Activated naive CD8-positive, alpha-beta T cell treated with anti-CD3 and anti-CD28 coated beads for 36 hours (primary cell): ENCODE measurements at regions not wholly inside any gene's neighbourhood (a gene's known extent, or its start where the extent isn't known, plus 50 kb on each side); places are given as distances from the start of the nearest gene placed in this dataset.
"Not testable (repeated sequence)": the region's sequence is repeated elsewhere in the genome, so short reads cannot be mapped to it uniquely, and the experiment has no call there.

ENCODE experiments used
- DNase-seq: peaks from one replicate; pipeline ENCODE4 v3.0.0; 2021
- H3K27ac Mint-ChIP-seq: one replicate; pipeline ENCODE4 v1.8.0; 2022; ENCODE audit warnings: mild to moderate bottlenecking, moderate library complexity, mixed read lengths
- H3K27me3 Mint-ChIP-seq: one replicate; pipeline ENCODE4 v1.8.0; 2022; ENCODE audit warnings: mild to moderate bottlenecking, mixed read lengths
- H3K36me3 Mint-ChIP-seq: one replicate; pipeline ENCODE4 v1.8.0; 2021; ENCODE audit warnings: mild to moderate bottlenecking, mixed read lengths
- H3K4me1 Mint-ChIP-seq: one replicate; pipeline ENCODE4 v1.8.0; 2021; ENCODE audit warnings: mixed read lengths
- H3K4me3 Mint-ChIP-seq: one replicate; pipeline ENCODE4 v1.8.0; 2022; ENCODE audit warnings: mild to moderate bottlenecking, moderate library complexity, mixed read lengths
- H3K9me3 Mint-ChIP-seq: one replicate; pipeline ENCODE4 v1.8.0; 2022; ENCODE audit warnings: mixed read lengths

DNA sequence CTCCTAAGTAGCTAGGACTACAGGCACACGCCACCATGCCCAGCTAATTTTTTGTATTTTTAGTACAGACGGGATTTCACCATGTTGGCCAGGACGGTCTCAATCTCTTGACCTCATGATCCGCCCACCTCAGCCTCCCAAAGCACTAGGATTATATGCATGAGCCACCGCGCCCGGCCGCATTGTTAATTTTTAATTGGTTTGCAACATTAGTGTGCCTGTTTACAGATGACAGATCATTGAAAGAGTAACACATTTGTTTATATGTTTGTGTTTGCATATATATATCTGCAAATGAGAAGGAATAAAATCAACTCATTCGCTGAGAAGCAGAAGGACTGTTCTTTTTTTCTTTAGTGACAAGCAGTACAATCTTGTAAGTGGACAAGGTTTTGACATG lies 152.2 kb upstream of the FNDC3A start:
- Mint-ChIP-seq H3K4me1 (peaks cover 14% of the 10 kb centered on the region), H3K9me3 (peaks cover 16% of the 10 kb centered on the region)
- not testable (repeated sequence) for H3K27me3 Mint-ChIP-seq, DNase-seq, H3K4me3 Mint-ChIP-seq, H3K36me3 Mint-ChIP-seq, H3K27ac Mint-ChIP-seq

DNA sequence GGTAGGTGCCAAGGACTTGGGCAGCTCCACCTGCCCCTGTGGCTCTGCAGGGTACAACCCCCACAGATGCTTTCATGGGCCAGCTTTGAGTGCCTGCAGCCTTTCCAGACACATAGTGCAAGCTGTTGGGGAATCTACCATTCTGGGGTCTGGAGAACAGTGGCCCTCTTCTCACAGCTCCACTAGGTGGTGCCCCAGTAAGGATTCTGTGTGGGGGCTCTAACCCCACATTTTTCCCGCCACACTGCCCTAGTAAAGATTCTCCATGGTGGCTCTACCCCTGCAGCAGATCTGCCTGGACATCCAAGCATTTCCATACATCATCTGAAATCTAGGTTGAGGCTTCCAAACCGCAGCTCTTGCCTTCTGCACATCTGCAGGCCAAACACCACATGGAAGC lies 149.7 kb upstream of the FNDC3A start:
- no peak overlapping the region for H3K27ac Mint-ChIP-seq
- H3K4me1 Mint-ChIP-seq: peaks cover 34% of the 10 kb centered on the region
- no peak for DNase-seq
- H3K36me3 Mint-ChIP-seq: peaks cover 8% of the 10 kb centered on the region
- peaks cover 16% of the 10 kb centered on the region for H3K9me3 Mint-ChIP-seq
- no peak overlapping the region for H3K4me3 Mint-ChIP-seq
- peaks cover 4% of the 10 kb centered on the region for H3K27me3 Mint-ChIP-seq

- H3K36me3 Mint-ChIP-seq: peaks cover 14% of the 10 kb centered on the region
- H3K4me3 Mint-ChIP-seq, DNase-seq, H3K27me3 Mint-ChIP-seq: not testable (repeated sequence)
- peaks cover 22% of the 10 kb centered on the region for H3K9me3 Mint-ChIP-seq
- peaks cover 41% of the 10 kb centered on the region for H3K4me1 Mint-ChIP-seq
- H3K27ac Mint-ChIP-seq: peak overlapping the region; percentile 82
Measured at GRCh38 chr13:48826922-48827454, 148.7 kb upstream of the FNDC3A start.

DNA sequence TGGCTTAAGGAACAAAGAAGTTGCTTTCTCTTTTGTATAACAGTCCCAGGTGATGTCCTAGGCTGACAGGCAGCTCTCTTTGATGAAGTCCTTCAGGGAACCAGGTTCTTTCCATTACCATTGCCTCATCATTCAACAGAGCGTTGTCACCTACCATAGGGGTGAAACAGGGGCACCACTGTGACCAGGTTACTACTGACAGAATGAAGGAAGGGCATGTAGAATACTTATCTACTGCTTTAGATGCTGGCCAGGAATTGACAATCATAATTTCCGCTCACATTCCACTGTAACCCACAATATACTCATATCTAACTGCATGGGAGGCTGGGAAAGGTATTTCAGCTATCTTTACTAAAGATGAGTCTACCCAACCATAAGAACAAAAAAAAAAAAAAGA lies 148.0 kb upstream of the FNDC3A start:
- peak overlapping the region; percentile 82 for H3K27ac Mint-ChIP-seq
- peaks cover 20% of the 10 kb centered on the region for H3K36me3 Mint-ChIP-seq
- H3K4me1 Mint-ChIP-seq: peaks cover 41% of the 10 kb centered on the region
- H3K9me3 Mint-ChIP-seq: peaks cover 22% of the 10 kb centered on the region
- H3K4me3 Mint-ChIP-seq: no peak overlapping the region
- peak; percentile 21 for DNase-seq
- H3K27me3 Mint-ChIP-seq: peaks cover 4% of the 10 kb centered on the region

DNA sequence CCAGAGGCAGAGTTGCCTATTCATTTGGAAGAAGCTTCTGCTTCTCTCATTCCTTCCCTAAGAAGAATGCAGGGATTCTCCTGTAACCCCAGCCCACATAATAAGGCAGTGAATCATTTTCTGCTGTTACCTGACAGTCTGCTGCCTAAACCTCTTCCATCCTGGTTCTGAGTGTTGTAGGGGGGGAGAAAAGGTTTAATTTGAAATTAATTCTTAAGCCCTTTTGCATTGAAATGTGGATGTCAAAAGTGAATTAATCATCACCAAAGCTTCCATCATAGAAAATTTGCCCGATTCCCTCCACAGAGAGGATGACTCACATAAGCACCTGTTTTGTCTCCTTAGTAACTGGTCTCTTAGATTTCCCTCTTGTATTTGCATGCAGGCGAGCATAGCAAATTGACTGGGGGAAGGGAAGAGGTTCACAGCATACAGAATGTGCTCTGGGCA lies 146.7 kb upstream of the FNDC3A start:
- peak; percentile 24 for DNase-seq
- Mint-ChIP-seq H3K9me3 (peaks cover 22% of the 10 kb centered on the region), H3K27ac (peak overlapping the region; percentile 75), H3K4me1 (peaks cover 41% of the 10 kb centered on the region), H3K4me3 (peak overlapping the region; percentile 11), H3K27me3 (no peaks in the 10 kb centered on the region), H3K36me3 (peaks cover 20% of the 10 kb centered on the region)

- Mint-ChIP-seq H3K36me3 (peaks cover 20% of the 10 kb centered on the region), H3K9me3 (peaks cover 22% of the 10 kb centered on the region), H3K4me1 (peaks cover 41% of the 10 kb centered on the region), H3K27me3 (no peaks in the 10 kb centered on the region), H3K27ac (peak overlapping the region; percentile 75), H3K4me3 (peak overlapping the region; percentile 26)
- DNase-seq: no peak
Measured at GRCh38 chr13:48829536-48829935, 146.2 kb upstream of the FNDC3A start.

DNA sequence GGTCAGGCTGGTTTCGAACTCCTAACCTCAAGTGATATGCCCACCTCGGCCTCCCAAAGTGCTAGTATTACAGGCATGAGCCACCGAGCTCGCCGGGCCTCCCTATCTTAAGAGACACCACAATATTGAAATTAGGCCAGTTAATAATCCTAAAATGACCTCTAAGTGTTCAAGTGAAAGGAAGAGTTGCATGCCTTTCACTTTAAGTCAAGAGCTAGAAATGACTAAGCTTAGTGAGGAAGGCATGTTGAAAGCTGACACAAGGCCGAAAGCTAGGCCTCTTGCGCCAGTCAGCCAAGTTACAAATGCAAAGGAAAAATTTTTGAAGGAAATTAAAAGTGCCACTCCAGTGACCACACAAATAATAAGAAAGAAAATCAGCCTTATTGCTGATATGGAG lies 144.5 kb upstream of the FNDC3A start:
- H3K27me3 Mint-ChIP-seq: no peaks in the 10 kb centered on the region
- H3K4me3 Mint-ChIP-seq: no peak overlapping the region
- H3K4me1 Mint-ChIP-seq: peaks cover 41% of the 10 kb centered on the region
- peak overlapping the region; percentile 38 for H3K27ac Mint-ChIP-seq
- DNase-seq: no peak
- H3K9me3 Mint-ChIP-seq: peaks cover 25% of the 10 kb centered on the region
- H3K36me3 Mint-ChIP-seq: peaks cover 23% of the 10 kb centered on the region

DNA sequence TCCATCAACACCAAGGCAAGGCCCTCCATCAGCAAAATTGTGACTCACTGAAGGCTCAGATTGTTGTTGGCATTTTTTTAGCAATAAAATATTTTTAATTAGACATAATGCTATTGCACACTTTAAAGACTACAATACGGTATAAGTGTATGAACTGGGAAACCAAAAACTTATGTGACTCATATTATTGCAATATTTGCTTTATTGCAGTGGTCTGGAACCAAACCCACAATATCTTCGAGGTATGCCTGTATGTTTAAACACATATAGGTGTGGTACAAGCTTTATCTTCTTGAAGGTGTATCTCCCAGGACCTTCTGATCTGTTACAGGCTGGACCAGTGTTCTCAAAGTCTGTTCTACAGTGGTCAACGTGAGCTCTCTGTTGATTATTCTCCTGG lies 142.3 kb upstream of the FNDC3A start:
- Mint-ChIP-seq H3K9me3 (peaks cover 10% of the 10 kb centered on the region), H3K27ac (no peak overlapping the region), H3K4me1 (peaks cover 28% of the 10 kb centered on the region), H3K36me3 (peaks cover 15% of the 10 kb centered on the region), H3K4me3 (no peak overlapping the region), H3K27me3 (no peaks in the 10 kb centered on the region)
- no peak for DNase-seq

DNA sequence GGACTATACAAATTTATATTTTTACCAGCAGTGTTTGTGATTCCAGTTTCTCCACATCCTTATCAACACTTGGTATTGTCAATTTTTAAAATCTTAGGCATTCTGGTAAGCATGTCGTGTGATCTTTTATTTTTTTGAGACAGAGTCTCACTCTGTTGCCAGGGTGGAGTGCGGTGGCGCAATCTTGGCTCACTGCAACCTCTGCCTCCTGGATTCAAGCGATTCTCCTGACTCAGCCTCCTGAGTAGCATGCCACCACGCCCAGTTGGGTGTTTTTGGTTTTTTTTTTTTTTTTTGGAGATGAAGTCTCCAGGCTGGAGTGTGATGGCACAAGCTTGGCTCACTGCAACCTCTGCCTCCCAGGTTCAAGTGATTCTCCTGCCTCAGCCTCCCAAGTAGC lies 140.4 kb upstream of the FNDC3A start:
- peaks cover 10% of the 10 kb centered on the region for H3K9me3 Mint-ChIP-seq
- peaks cover 15% of the 10 kb centered on the region for H3K36me3 Mint-ChIP-seq
- not testable (repeated sequence) for H3K4me1 Mint-ChIP-seq, H3K27ac Mint-ChIP-seq, H3K27me3 Mint-ChIP-seq, H3K4me3 Mint-ChIP-seq, DNase-seq

- Mint-ChIP-seq H3K4me3 (no peak overlapping the region), H3K4me1 (no peaks in the 10 kb centered on the region), H3K27ac (no peak overlapping the region), H3K27me3 (peaks cover 8% of the 10 kb centered on the region), H3K36me3 (peaks cover 3% of the 10 kb centered on the region), H3K9me3 (peaks cover 5% of the 10 kb centered on the region)
- no peak for DNase-seq
Measured at GRCh38 chr13:48838193-48838973, 137.3 kb upstream of the FNDC3A start.

DNA sequence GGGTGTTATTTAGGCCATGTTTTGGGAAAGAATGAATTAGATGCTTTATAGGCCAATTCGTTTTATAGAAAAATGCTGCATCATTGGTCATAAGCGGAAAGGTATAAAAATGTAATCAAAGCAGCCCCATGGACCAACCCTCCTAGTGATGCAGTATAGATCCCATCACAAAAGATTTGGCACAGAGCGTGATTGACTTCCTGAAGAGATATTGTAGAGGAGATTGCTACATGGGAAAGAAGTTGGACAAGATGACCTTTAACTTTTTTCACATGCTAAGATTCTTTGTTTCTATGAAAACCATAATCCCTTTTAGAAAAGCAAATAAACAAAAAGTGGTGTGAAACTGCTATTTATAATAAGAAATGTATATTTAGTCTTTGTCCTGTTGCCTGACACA lies 136.5 kb upstream of the FNDC3A start:
- Mint-ChIP-seq H3K4me1 (peaks cover 2% of the 10 kb centered on the region), H3K36me3 (peaks cover 3% of the 10 kb centered on the region), H3K27ac (no peak overlapping the region)

GRCh38 chr13:48840366-48840765 lies 135.3 kb upstream of the FNDC3A start:
- Mint-ChIP-seq H3K9me3 (peaks cover 3% of the 10 kb centered on the region), H3K27ac (no peak overlapping the region), H3K27me3 (peaks cover 8% of the 10 kb centered on the region), H3K4me3 (no peak overlapping the region), H3K36me3 (peaks cover 3% of the 10 kb centered on the region), H3K4me1 (peaks cover 2% of the 10 kb centered on the region)
- DNase-seq: no peak

More for the DNA sequence above, 136.5 kb upstream of the FNDC3A start:
- Mint-ChIP-seq H3K4me3 (no peak overlapping the region), H3K9me3 (peaks cover 5% of the 10 kb centered on the region), H3K27me3 (peaks cover 8% of the 10 kb centered on the region)
- DNase-seq: no peak

DNA sequence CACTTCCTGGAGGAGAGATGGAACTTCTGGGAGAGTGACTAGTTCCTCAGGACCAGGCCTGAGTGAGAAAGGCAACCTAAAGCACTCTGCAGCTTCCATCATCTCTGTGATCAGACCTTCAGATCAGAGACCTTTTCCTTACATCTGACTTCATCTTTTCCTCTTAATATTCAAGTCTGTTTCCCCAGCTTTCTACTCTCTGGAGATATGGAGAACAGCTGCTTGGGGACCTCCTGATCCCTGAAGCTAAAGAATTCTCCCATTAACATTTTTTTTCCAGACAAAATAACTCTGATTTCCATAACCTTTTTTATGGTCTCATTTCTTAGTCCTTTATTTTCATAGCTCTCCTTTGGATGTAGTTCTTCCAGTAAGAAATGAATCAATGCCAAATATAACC lies 133.4 kb upstream of the FNDC3A start:
- peaks cover 8% of the 10 kb centered on the region for H3K27me3 Mint-ChIP-seq

DNA sequence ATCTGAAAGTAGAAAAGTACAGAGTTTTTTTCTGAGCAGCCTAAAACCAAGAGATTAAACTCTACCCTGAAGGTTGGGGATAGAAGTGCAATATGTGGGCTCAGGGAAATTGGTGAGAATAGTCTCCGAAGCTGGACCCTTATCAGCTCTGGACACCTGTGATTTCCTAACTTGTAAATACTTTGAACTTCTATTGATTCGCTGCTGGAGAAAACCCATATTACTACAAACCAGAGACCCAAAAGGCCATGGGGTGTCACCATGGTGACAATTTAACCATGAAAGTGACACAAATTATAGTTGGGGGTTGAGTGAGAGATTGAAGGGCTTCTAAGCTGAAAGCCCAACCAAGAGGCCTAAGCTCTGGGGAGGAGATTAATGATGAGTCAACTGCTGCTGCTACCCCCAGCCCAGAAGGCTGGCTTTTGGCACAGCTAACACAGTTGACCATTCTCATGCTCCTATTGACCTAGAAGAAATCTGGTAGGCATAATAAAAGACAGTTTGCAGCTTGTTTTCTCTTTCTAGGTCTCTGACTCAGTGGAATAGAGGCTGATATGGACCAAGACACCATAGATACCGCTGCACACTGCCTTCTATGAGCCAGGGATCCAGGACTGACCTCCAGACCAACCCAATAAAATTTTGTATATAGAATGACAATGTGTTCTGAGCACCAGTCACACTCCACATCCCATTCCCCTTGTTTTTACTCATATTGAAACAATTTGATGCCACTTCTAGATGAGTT lies 131.9 kb upstream of the FNDC3A start:
- H3K27ac Mint-ChIP-seq: no peak overlapping the region
- no peak overlapping the region for H3K4me3 Mint-ChIP-seq
- H3K9me3 Mint-ChIP-seq: no peaks in the 10 kb centered on the region
- no peak for DNase-seq
- no peaks in the 10 kb centered on the region for H3K36me3 Mint-ChIP-seq
- peaks cover 12% of the 10 kb centered on the region for H3K27me3 Mint-ChIP-seq
- H3K4me1 Mint-ChIP-seq: peaks cover 2% of the 10 kb centered on the region

More for the DNA sequence above, 133.4 kb upstream of the FNDC3A start:
- Mint-ChIP-seq H3K4me1 (peaks cover 2% of the 10 kb centered on the region), H3K36me3 (no peaks in the 10 kb centered on the region), H3K4me3 (no peak overlapping the region), H3K9me3 (no peaks in the 10 kb centered on the region), H3K27ac (no peak overlapping the region)
- DNase-seq: no peak

DNA sequence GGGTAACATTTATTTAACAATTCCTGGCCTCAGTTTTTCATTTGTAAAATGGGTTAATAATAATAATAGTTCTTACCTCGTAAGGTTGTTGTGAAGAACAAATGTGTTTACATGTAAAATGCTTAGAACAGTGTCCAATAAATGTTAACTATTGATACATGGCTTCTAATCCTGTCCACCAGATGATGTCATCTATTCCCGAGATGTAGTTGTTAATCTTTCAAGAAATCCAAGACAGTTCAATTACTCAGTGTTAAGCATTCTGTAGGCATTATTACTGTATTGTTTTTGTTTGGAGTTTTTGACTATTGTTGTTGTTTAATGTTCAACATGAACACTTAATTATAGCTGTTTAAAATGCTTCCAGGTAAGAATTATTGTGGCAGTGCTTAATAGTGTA lies 131.0 kb upstream of the FNDC3A start:
- Mint-ChIP-seq H3K27me3 (peaks cover 18% of the 10 kb centered on the region), H3K9me3 (no peaks in the 10 kb centered on the region), H3K27ac (no peak overlapping the region), H3K36me3 (no peaks in the 10 kb centered on the region), H3K4me3 (no peak overlapping the region), H3K4me1 (peaks cover 2% of the 10 kb centered on the region)
- no peak for DNase-seq
